HL-60 (cell line): ENCODE measurements at regions not wholly inside any gene's neighbourhood (a gene's known extent, or its start where the extent isn't known, plus 50 kb on each side); places are given as distances from the start of the nearest gene placed in this dataset.

ENCODE experiments used
- CTCF ChIP-seq: IDR thresholded peaks from one replicate; pipeline ENCODE4 v1.5.1; 2011; ENCODE audit warnings: low read length, control low read depth, inconsistent platforms; ENCODE audit not compliant: insufficient read depth
- POLR2AphosphoS5 ChIP-seq: IDR thresholded peaks from 2 replicates; pipeline ENCODE4 v1.6.1; 2012; ENCODE audit warnings: low read depth
- SPI1 ChIP-seq: IDR thresholded peaks from 2 replicates; pipeline ENCODE4 v1.6.1; 2012; ENCODE audit warnings: low read depth, mild to moderate bottlenecking, borderline replicate concordance

GRCh38 chr11:121877152-121877551, 238.9 kb downstream of the BLID start:
- TF ChIP-seq CTCF: no peak
- no peak for TF ChIP-seq POLR2AphosphoS5
- TF ChIP-seq SPI1: no peak
